WTC11 (cell line): ENCODE measurements at regions not wholly inside any gene's neighbourhood (a gene's known extent, or its start where the extent isn't known, plus 50 kb on each side); places are given as distances from the start of the nearest gene placed in this dataset.

Experiments used
- ATAC-seq: fragments of 200-7000 bp; cut with Tn5 transposase; 2 replicates; pipeline ENCODE4 v1.10.0; 2021; ENCODE audit warnings: mild to moderate bottlenecking, moderate library complexity
- CTCF ChIA-PET: fragments of 300-600 bp; sonication (Branson Sonifier 250); formaldehyde crosslinking; loops from one replicate; lab custom pipeline; 2021; ENCODE audit warnings: antibody characterized with exemption; lab: Charles Lee
- POLR2A ChIA-PET: fragments of 350-600 bp; sonication (Branson Sonifier 250); formaldehyde crosslinking; loops from one replicate; lab custom pipeline; 2021; ENCODE audit warnings: antibody characterized with exemption; lab: Charles Lee
- DNase-seq: peaks from one replicate; pipeline ENCODE4 v3.0.0; 2021; ENCODE audit warnings: low spot score
- H3K27ac Mint-ChIP-seq: 2 replicates; pipeline ENCODE4 v1.8.0; 2021; ENCODE audit warnings: mixed read lengths
- H3K27me3 Mint-ChIP-seq: 2 replicates; pipeline ENCODE4 v1.8.0; 2021; ENCODE audit warnings: low read depth, mild to moderate bottlenecking, moderate library complexity, mixed read lengths
- H3K36me3 Mint-ChIP-seq: 2 replicates; pipeline ENCODE4 v1.8.0; 2021; ENCODE audit warnings: mixed read lengths
- H3K4me1 Mint-ChIP-seq: 2 replicates; pipeline ENCODE4 v1.8.0; 2022; ENCODE audit warnings: mixed read lengths
- H3K4me3 Mint-ChIP-seq: 2 replicates; pipeline ENCODE4 v1.8.0; 2021; ENCODE audit warnings: mild to moderate bottlenecking, moderate library complexity, mixed read lengths
- H3K9me3 Mint-ChIP-seq: 2 replicates; pipeline ENCODE4 v1.8.0; 2021; ENCODE audit warnings: mixed read lengths
- CDX4 ChIP-seq: fragments of 250-450 bp; sonication (Bioruptor Pico); IDR thresholded peaks from 2 replicates; pipeline ENCODE4 v1.9.0; 2021; ENCODE audit warnings: moderate library complexity, mild to moderate bottlenecking, inconsistent platforms, borderline replicate concordance
- E2F5 ChIP-seq: sonication (generic); formaldehyde crosslinking; IDR thresholded peaks from 2 replicates; pipeline ENCODE4 v1.8.1; 2022; ENCODE audit warnings: mild to moderate bottlenecking, moderate library complexity, missing genetic modification reagents
- IRF2 ChIP-seq: sonication (generic); formaldehyde crosslinking; IDR thresholded peaks from 2 replicates; pipeline ENCODE4 v1.8.0; 2022; ENCODE audit warnings: low read depth, missing genetic modification reagents, borderline replicate concordance
- NFYB ChIP-seq: sonication (generic); formaldehyde crosslinking; conservative IDR thresholded peaks from 2 replicates; pipeline ENCODE4 v1.8.0; 2022; ENCODE audit warnings: low read depth, missing genetic modification reagents
- SMAD3 ChIP-seq: sonication (generic); formaldehyde crosslinking; IDR thresholded peaks from 2 replicates; pipeline ENCODE4 v1.8.0; 2022; ENCODE audit warnings: missing genetic modification reagents, mild to moderate bottlenecking, borderline replicate concordance
- TEAD1 ChIP-seq: sonication (generic); formaldehyde crosslinking; IDR thresholded peaks from 2 replicates; pipeline ENCODE4 v1.8.0; 2022; ENCODE audit warnings: mild to moderate bottlenecking, missing genetic modification reagents
- USF1 ChIP-seq: sonication (generic); formaldehyde crosslinking; IDR thresholded peaks from 2 replicates; pipeline ENCODE4 v1.8.0; 2022; ENCODE audit warnings: mild to moderate bottlenecking, missing genetic modification reagents
- ZNF121 ChIP-seq: sonication (generic); formaldehyde crosslinking; IDR thresholded peaks from 2 replicates; pipeline ENCODE4 v1.8.0; 2023; ENCODE audit warnings: missing genetic modification reagents
- ZNF396 ChIP-seq: fragments of 250-450 bp; sonication (Bioruptor Pico); IDR thresholded peaks from 2 replicates; pipeline ENCODE4 v1.8.0; 2021; ENCODE audit warnings: mild to moderate bottlenecking, moderate library complexity, borderline replicate concordance
- ZNF416 ChIP-seq: fragments of 250-450 bp; sonication (Bioruptor Pico); IDR thresholded peaks from 2 replicates; pipeline ENCODE4 v1.9.0; 2021; ENCODE audit warnings: mild to moderate bottlenecking, inconsistent platforms
- ZNF425 ChIP-seq: fragments of 250-450 bp; sonication (Bioruptor Pico); conservative IDR thresholded peaks from 2 replicates; pipeline ENCODE4 v1.9.0; 2021; ENCODE audit warnings: mild to moderate bottlenecking
- ZNF671 ChIP-seq: fragments of 250-450 bp; sonication (Bioruptor Pico); IDR thresholded peaks from 2 replicates; pipeline ENCODE4 v1.8.0; 2021; ENCODE audit warnings: mild to moderate bottlenecking
- TF ChIP-seq, protein P1 (sequence below): fragments of 250-450 bp; sonication (Bioruptor Pico); IDR thresholded peaks from 2 replicates; pipeline ENCODE4 v1.9.0; 2021; ENCODE audit warnings: mild to moderate bottlenecking, borderline replicate concordance

GRCh38 chr11:27860811-27861210 lies 160.6 kb upstream of the BDNF start:
- Mint-ChIP-seq H3K27me3 (no peaks in the 10 kb centered on the region; the same call in 1 of the 2 replicates), H3K36me3 (no peaks in the 10 kb centered on the region), H3K27ac (no peak overlapping the region), H3K4me1 (0 out of 2 replicates have a peak, but pooled peaks cover 7% of the 10 kb centered on the region), H3K4me3 (no peak overlapping the region), H3K9me3 (no peaks in the 10 kb centered on the region)
- ATAC-seq (no peak), DNase-seq (no peak)
- ChIA-PET CTCF (no interaction called here), POLR2A (no interaction called here)
- no peak for TF ChIP-seq ZNF416 (CRISPR knock-in tag)
- TF ChIP-seq CDX4 (CRISPR knock-in tag) = no peak
- no peak for TF ChIP-seq ZNF425 (CRISPR knock-in tag)
- no peak for TF ChIP-seq ZNF121 (CRISPR knock-in tag)
- TF ChIP-seq, protein P1, sequence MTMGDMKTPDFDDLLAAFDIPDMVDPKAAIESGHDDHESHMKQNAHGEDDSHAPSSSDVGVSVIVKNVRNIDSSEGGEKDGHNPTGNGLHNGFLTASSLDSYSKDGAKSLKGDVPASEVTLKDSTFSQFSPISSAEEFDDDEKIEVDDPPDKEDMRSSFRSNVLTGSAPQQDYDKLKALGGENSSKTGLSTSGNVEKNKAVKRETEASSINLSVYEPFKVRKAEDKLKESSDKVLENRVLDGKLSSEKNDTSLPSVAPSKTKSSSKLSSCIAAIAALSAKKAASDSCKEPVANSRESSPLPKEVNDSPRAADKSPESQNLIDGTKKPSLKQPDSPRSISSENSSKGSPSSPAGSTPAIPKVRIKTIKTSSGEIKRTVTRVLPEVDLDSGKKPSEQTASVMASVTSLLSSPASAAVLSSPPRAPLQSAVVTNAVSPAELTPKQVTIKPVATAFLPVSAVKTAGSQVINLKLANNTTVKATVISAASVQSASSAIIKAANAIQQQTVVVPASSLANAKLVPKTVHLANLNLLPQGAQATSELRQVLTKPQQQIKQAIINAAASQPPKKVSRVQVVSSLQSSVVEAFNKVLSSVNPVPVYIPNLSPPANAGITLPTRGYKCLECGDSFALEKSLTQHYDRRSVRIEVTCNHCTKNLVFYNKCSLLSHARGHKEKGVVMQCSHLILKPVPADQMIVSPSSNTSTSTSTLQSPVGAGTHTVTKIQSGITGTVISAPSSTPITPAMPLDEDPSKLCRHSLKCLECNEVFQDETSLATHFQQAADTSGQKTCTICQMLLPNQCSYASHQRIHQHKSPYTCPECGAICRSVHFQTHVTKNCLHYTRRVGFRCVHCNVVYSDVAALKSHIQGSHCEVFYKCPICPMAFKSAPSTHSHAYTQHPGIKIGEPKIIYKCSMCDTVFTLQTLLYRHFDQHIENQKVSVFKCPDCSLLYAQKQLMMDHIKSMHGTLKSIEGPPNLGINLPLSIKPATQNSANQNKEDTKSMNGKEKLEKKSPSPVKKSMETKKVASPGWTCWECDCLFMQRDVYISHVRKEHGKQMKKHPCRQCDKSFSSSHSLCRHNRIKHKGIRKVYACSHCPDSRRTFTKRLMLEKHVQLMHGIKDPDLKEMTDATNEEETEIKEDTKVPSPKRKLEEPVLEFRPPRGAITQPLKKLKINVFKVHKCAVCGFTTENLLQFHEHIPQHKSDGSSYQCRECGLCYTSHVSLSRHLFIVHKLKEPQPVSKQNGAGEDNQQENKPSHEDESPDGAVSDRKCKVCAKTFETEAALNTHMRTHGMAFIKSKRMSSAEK (CRISPR knock-in tag) = no peak
- TF ChIP-seq ZNF671 (CRISPR knock-in tag) = no peak
- TF ChIP-seq ZNF396 = no peak

DNA sequence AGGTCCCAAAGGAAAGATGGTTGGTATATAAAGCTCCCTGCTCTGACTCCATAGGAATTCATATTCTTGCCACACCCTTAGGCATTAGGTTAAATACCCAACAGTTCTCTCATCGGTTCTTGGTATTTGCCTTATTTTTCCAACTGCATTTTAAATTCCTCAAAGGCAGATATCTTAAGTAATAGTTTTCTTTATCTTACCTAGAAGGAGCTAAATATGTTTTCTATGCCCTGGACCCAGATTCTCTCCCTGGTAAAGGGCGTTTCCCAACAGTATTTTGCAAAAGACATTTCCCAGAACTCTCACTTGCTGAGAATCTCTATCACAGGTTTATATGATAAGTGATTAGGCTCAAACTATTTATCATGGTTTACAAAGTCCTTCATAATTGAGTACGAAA lies 158.6 kb upstream of the BDNF start:
- TF ChIP-seq ZNF425 (CRISPR knock-in tag) = no peak
- no peak for TF ChIP-seq NFYB
- no peak for TF ChIP-seq USF1 (CRISPR knock-in tag)
- TF ChIP-seq IRF2 (CRISPR knock-in tag) = no peak
- no peak for TF ChIP-seq SMAD3
- no peak for TF ChIP-seq TEAD1 (CRISPR knock-in tag)
- H3K4me1 Mint-ChIP-seq = 0 out of 2 replicates have a peak, but pooled peaks cover 5% of the 10 kb centered on the region
- no peaks in the 10 kb centered on the region; the same call in 1 of the 2 replicates for H3K27me3 Mint-ChIP-seq
- ChIA-PET CTCF (no interaction called here), POLR2A (no interaction called here)
- H3K27ac Mint-ChIP-seq = no peak overlapping the region
- DNase-seq (no peak), ATAC-seq (no peak)
- H3K9me3 Mint-ChIP-seq = no peaks in the 10 kb centered on the region
- H3K36me3 Mint-ChIP-seq = no peaks in the 10 kb centered on the region
- no peak overlapping the region for H3K4me3 Mint-ChIP-seq

DNA sequence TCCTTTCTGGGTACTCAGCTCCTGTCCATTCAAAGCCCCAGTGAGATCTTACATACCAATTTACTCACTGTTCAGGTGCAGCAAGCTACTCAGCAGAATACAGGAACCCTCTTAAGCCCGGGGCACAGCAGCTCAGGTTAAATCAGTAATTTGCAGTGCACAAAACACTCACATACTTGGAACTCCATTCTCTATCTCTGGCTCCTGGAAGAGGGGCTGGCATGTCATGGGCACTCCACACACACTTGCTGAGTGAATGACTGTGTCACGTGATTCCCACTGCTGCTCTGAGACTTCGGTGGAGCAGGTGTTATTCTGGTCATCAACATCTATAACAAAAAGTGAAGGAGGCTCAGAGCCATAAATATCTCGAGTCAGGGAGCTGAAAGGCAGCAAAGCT lies 157.3 kb upstream of the BDNF start:
- ATAC-seq = no peak
- H3K27ac Mint-ChIP-seq = no peak overlapping the region

More for the DNA sequence above, 157.3 kb upstream of the BDNF start:
- ChIA-PET POLR2A (no interaction called here), CTCF (interaction anchor here (1.1 kb wide), 1 partner anchor 18 kb away, joined by 6 read pairs; no protein-coding TSS in a partner anchor)
- no peak overlapping the region for H3K4me3 Mint-ChIP-seq
- no peak for DNase-seq
- H3K4me1 Mint-ChIP-seq = no peaks in the 10 kb centered on the region
- H3K9me3 Mint-ChIP-seq = no peaks in the 10 kb centered on the region
- no peaks in the 10 kb centered on the region for H3K36me3 Mint-ChIP-seq
- TF ChIP-seq E2F5 = no peak
- H3K27me3 Mint-ChIP-seq = no peaks in the 10 kb centered on the region; the same call in none of the 2 replicates
